B cell (primary cell): ENCODE measurements at regions not wholly inside any gene's neighbourhood (a gene's known extent, or its start where the extent isn't known, plus 50 kb on each side); places are given as distances from the start of the nearest gene placed in this dataset.

Experiments used
- ATAC-seq: fragments of 200-7000 bp; cut with Tn5 transposase; one replicate; pipeline ENCODE4 v1.10.0; 2021; ENCODE audit warnings: low read depth, mild to moderate bottlenecking, moderate number of reproducible peaks, moderate library complexity
- CTCF ChIA-PET: fragments of 350-600 bp; sonication (Branson Sonifier 250); formaldehyde crosslinking; loops from one replicate; lab custom pipeline; 2021; ENCODE audit warnings: antibody characterized with exemption, inconsistent platforms; lab: Charles Lee
- POLR2A ChIA-PET: fragments of 350-600 bp; sonication (Branson Sonifier 250); formaldehyde crosslinking; loops from one replicate; lab custom pipeline; 2021; ENCODE audit warnings: antibody characterized with exemption; lab: Charles Lee
- DNase-seq: peaks from one replicate; pipeline ENCODE4 v3.0.0; 2013
- H2AFZ ChIP-seq: 2 replicates; pipeline ENCODE4 v1.6.1; 2012; ENCODE audit warnings: mild to moderate bottlenecking, low read depth, low read length; ENCODE audit not compliant: insufficient read depth, poor library complexity, severe bottlenecking
- H3K27ac ChIP-seq, 2 donors: 1 replicate in 1 of 2; 2 replicates in 1 of 2; pipeline ENCODE4 v1.5.1; 2012 to 2013; ENCODE audit warnings: low read length in 2 of 2, mild to moderate bottlenecking in 2 of 2, moderate library complexity in 1 of 2
- H3K27me3 ChIP-seq, 4 experiments: fragments of 200-600 bp in 1 of 4; sonication (generic) in 1 of 4; replicated peaks in 1 of 4; 1 replicate in 2 of 4; 2 replicates in 2 of 4; pipeline versions ENCODE4 v1.6.1 to v1.7.0; 2013 to 2016; ENCODE audit warnings: low read length in 3 of 4, mild to moderate bottlenecking in 2 of 4, mixed read lengths in 1 of 4, moderate library complexity in 1 of 4; ENCODE audit not compliant: insufficient read depth in 4 of 4, control insufficient read depth in 3 of 4; ENCODE audit errors: control extremely low read depth in 1 of 4
- H3K36me3 ChIP-seq, 2 experiments: replicated peaks in 1 of 2; 1 replicate in 1 of 2; 2 replicates in 1 of 2; pipeline versions ENCODE4 v1.6.1 to v1.7.1; 2013; ENCODE audit warnings: low read length in 1 of 2; ENCODE audit not compliant: insufficient read depth in 2 of 2, control insufficient read depth in 1 of 2; ENCODE audit errors: control extremely low read depth in 1 of 2, extremely low read depth in 1 of 2
- H3K4me1 ChIP-seq, 2 donors: fragments of 200-600 bp in 1 of 2; sonication (generic) in 1 of 2; 1 replicate in 1 of 2; 2 replicates in 1 of 2; pipeline versions ENCODE4 v1.5.1 to v1.6.1; 2013 to 2017; ENCODE audit warnings: low read length in 2 of 2; ENCODE audit not compliant: control insufficient read depth in 2 of 2, insufficient read depth in 2 of 2
- H3K4me2 ChIP-seq: replicated peaks from 2 replicates; pipeline ENCODE3; 2012; ENCODE audit warnings: mild to moderate bottlenecking, low read depth, low read length; ENCODE audit not compliant: poor library complexity, severe bottlenecking
- H3K4me3 ChIP-seq, 5 experiments: fragments of 200-600 bp in 1 of 5; sonication (generic) in 1 of 5; 1 replicate in 3 of 5; 2 replicates in 2 of 5; pipeline versions ENCODE4 v1.5.1 to v1.7.0; 2011 to 2016; ENCODE audit warnings: low read length in 4 of 5, mild to moderate bottlenecking in 4 of 5, low read depth in 2 of 5, control low read depth in 1 of 5, moderate library complexity in 1 of 5; ENCODE audit not compliant: insufficient read depth in 1 of 5; ENCODE audit errors: control extremely low read depth in 1 of 5, extremely low read depth in 1 of 5
- H3K79me2 ChIP-seq: fragments of 200-600 bp; sonication (generic); one replicate; pipeline ENCODE4 v1.6.0; 2016; ENCODE audit warnings: low read length; ENCODE audit not compliant: control insufficient read depth, insufficient read depth
- H3K9ac ChIP-seq: fragments of 200-600 bp; sonication (generic); 2 replicates; pipeline ENCODE4 v1.6.1; 2017; ENCODE audit warnings: mild to moderate bottlenecking, low read length, moderate library complexity
- H3K9me3 ChIP-seq, 3 donors: one replicate each; pipeline versions ENCODE4 v1.6.1 to v1.7.1; 2013; ENCODE audit warnings: low read length in 2 of 3; ENCODE audit not compliant: control insufficient read depth in 2 of 3, insufficient read depth in 1 of 3; ENCODE audit errors: control extremely low read depth in 1 of 3
- H4K20me1 ChIP-seq: 2 replicates; pipeline ENCODE4 v1.6.0; 2012; ENCODE audit warnings: mild to moderate bottlenecking, low read length; ENCODE audit not compliant: insufficient read depth, control insufficient read depth, poor library complexity, severe bottlenecking
- H3K27ac Mint-ChIP-seq: one replicate; pipeline ENCODE4 v1.8.0; 2021; ENCODE audit warnings: mixed read lengths
- H3K27me3 Mint-ChIP-seq: one replicate; pipeline ENCODE4 v1.8.0; 2021; ENCODE audit warnings: mixed read lengths
- H3K4me1 Mint-ChIP-seq: one replicate; pipeline ENCODE4 v1.8.0; 2021; ENCODE audit warnings: mixed read lengths
- H3K4me3 Mint-ChIP-seq: one replicate; pipeline ENCODE4 v1.8.0; 2021; ENCODE audit warnings: mixed read lengths
- H3K9me3 Mint-ChIP-seq: one replicate; pipeline ENCODE4 v1.8.0; 2022; ENCODE audit warnings: mixed read lengths; ENCODE audit not compliant: insufficient read depth
- CTCF ChIP-seq: fragments of 200-600 bp; IDR thresholded peaks from one replicate; pipeline ENCODE4 v1.8.0; 2022; ENCODE audit warnings: antibody characterized with exemption, mild to moderate bottlenecking
- EZH2 ChIP-seq: IDR thresholded peaks from 2 replicates; pipeline ENCODE4 v1.6.1; 2012; ENCODE audit warnings: borderline replicate concordance, low read depth, mild to moderate bottlenecking, moderate library complexity, low read length; ENCODE audit not compliant: insufficient read depth, poor library complexity, severe bottlenecking
- WGBS: methylation state at CpG from one replicate; pipeline ENCODE4 v1.1.5; 2013; ENCODE audit warnings: missing lambda C conversion rate; ENCODE audit not compliant: insufficient coverage; 5-methylcytosine and 5-hydroxymethylcytosine counted together
- intact Hi-C: fragments of 100-400 bp; cut with micrococcal nuclease; formaldehyde crosslinking; loops from one replicate; pipeline ENCODE4 v1.10.0; 2022

- Histone ChIP-seq H3K4me2 (no peak overlapping the region), H3K4me3 (no peak overlapping the region), H3K9me3 (peaks cover 0 to 4% (median 0%) of the 10 kb centered on the region in 3 donors), H3K36me3 (no peaks in the 10 kb centered on the region), H3K79me2 (peaks cover 4% of the 10 kb centered on the region), H2AFZ (no peak overlapping the region), H3K27ac (no peak overlapping the region), H3K4me1 (peaks cover 25 to 31% of the 10 kb centered on the region in 2 donors), H3K9ac (no peak overlapping the region), H4K20me1 (no peaks in the 10 kb centered on the region), H3K27me3 (no peaks in the 10 kb centered on the region)
- DNase-seq (no peak), ATAC-seq (no peak)
- TF ChIP-seq CTCF = no peak
- no peak for TF ChIP-seq EZH2
- H3K4me3 Mint-ChIP-seq = peak overlapping the region; percentile 64
- no peaks in the 10 kb centered on the region for H3K27me3 Mint-ChIP-seq
- intact Hi-C loops = loop anchor here (1.0 to 5.0 kb wide), 4 partner anchors 45 to 320 kb away; no protein-coding TSS in a partner anchor
- CTCF ChIA-PET = interaction anchor here (1.0 to 1.8 kb wide), 2 partner anchors 24 to 445 kb away, joined by 4 to 5 read pairs; no protein-coding TSS in a partner anchor
- peak overlapping the region; percentile 84 for H3K27ac Mint-ChIP-seq
- POLR2A ChIA-PET = no interaction called here
- H3K4me1 Mint-ChIP-seq = peaks cover 26% of the 10 kb centered on the region
- 93% methylated on average over 5 of the region's 6 CpGs for WGBS
- no peaks in the 10 kb centered on the region for H3K9me3 Mint-ChIP-seq
Measured at GRCh38 chr13:40387775-40388174, 278.7 kb downstream of the FOXO1 start.

DNA sequence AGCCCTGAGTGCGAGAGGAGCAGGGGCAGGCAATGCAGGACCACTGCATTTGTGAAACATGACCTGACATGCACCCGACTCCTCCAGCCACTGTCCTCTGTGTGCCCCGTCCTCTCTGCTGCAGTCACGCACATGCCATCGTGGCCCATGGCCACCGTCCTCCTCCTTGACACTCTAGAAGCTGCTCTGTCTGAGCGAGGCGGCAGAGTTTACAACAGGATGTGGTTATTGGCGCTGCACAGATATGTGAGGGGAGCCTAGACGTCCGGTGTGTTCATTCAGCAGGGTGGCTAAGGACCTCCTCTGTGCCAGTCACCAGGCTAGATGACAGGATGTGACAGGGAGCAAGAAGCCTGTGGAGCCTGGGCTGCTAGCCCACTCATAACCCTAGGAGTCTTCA is 277.8 kb downstream of the FOXO1 start:
- Histone ChIP-seq H3K36me3 (no peaks in the 10 kb centered on the region), H3K27ac (peak overlapping the region; percentile 75 to 95), H4K20me1 (no peaks in the 10 kb centered on the region), H2AFZ (peak overlapping the region; percentile 91), H3K4me2 (peak overlapping the region; percentile 88), H3K27me3 (no peaks in the 10 kb centered on the region), H3K9me3 (peaks cover 0 to 4% (median 0%) of the 10 kb centered on the region in 3 donors), H3K79me2 (peaks cover 4% of the 10 kb centered on the region), H3K4me1 (peaks cover 25 to 31% of the 10 kb centered on the region in 2 donors), H3K9ac (peak overlapping the region; percentile 76), H3K4me3 (peak overlapping the region in 4 of 5 experiments; percentile 9 to 66 (median 48))
- 11% methylated on average over 8 of the region's 11 CpGs for WGBS
- no peaks in the 10 kb centered on the region for H3K27me3 Mint-ChIP-seq
- no peak for TF ChIP-seq EZH2
- TF ChIP-seq CTCF = no peak
- ATAC-seq (peak; percentile 94), DNase-seq (peak; percentile 80)
- H3K9me3 Mint-ChIP-seq = no peaks in the 10 kb centered on the region
- H3K4me1 Mint-ChIP-seq = peaks cover 26% of the 10 kb centered on the region
- ChIA-PET POLR2A (interaction anchor here (1.2 to 1.3 kb wide), 2 partner anchors 13 to 57 kb away, joined by 3 to 7 read pairs; no protein-coding TSS in a partner anchor), CTCF (interaction anchor here (0.8 to 1.3 kb wide), 6 partner anchors 14 to 294 kb away, joined by 3 to 5 read pairs (median 4); no protein-coding TSS in a partner anchor)
- intact Hi-C loops = loop anchor here (1.0 to 5.0 kb wide), 5 partner anchors 14 to 321 kb away; no protein-coding TSS in a partner anchor
- peak overlapping the region; percentile 98 for H3K27ac Mint-ChIP-seq
- H3K4me3 Mint-ChIP-seq = peak overlapping the region; percentile 90
